ENCODE measurements at regions not wholly inside any gene's neighbourhood (a gene's known extent, or its start where the extent isn't known, plus 50 kb on each side); places are given as distances from the start of the nearest gene placed in this dataset.

DNA sequence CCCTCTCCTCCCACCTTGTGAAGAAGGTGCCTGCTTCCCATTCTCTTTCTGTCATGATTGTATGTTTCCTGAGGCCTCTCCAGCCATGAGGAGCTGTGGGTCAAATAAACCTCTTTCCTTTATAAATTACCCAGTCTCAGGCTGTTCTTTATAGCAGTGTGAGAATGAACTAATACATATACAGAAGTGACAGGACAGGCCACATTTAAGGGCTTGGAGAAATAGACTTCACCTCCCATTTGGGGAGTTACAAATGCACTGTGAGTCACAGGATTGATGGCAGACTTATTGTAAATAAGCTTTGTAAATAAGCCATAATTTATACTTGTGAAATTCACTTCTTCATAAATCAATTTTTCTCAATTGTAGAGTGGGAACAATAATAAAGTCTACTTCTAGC is 543.3 kb downstream of the LRRIQ3 start:
- H3K9ac ChIP-seq (ENCODE audit: low read length) = no peak overlapping the region
- ChIA-PET POLR2A (no interaction called here), CTCF (no interaction called here)
- H2AFZ ChIP-seq (ENCODE audit: insufficient read depth, low read depth, low read length, poor library complexity, severe bottlenecking) = no peak overlapping the region
- Mint-ChIP-seq H3K4me3 (no peak overlapping the region), H3K9me3 (ENCODE audit: insufficient read depth) (peaks cover 2% of the 10 kb centered on the region), H3K4me1 (no peaks in the 10 kb centered on the region), H3K27ac (no peak overlapping the region), H3K27me3 (no peaks in the 10 kb centered on the region)
- DNase-seq = no peak
- no peaks in the 10 kb centered on the region for H3K79me2 ChIP-seq (ENCODE audit: control insufficient read depth, insufficient read depth, low read length)
- H3K27ac ChIP-seq (ENCODE audit: low read length in 2 of 2) = no peak overlapping the region
- H3K4me1 ChIP-seq (ENCODE audit: control insufficient read depth in 2 of 2, insufficient read depth in 2 of 2, low read length in 2 of 2) = no peaks in the 10 kb centered on the region
- no peaks in the 10 kb centered on the region for H4K20me1 ChIP-seq (ENCODE audit: control insufficient read depth, insufficient read depth, low read length, poor library complexity, severe bottlenecking)
- no peaks in the 10 kb centered on the region for H3K27me3 ChIP-seq (replicated peaks in 1 of 4; ENCODE audit: control extremely low read depth in 1 of 4, control insufficient read depth in 3 of 4, insufficient read depth in 4 of 4, low read length in 3 of 4)
- no peak overlapping the region for H3K4me2 ChIP-seq (replicated peaks; ENCODE audit: low read depth, low read length, poor library complexity, severe bottlenecking)
- no peaks in the 10 kb centered on the region for H3K9me3 ChIP-seq (ENCODE audit: control extremely low read depth in 1 of 3, control insufficient read depth in 2 of 3, insufficient read depth in 1 of 3, low read length in 2 of 3)
- H3K36me3 ChIP-seq (replicated peaks in 1 of 2; ENCODE audit: control extremely low read depth in 1 of 2, control insufficient read depth in 1 of 2, extremely low read depth in 1 of 2, insufficient read depth in 2 of 2, low read length in 1 of 2) = no peaks in the 10 kb centered on the region
- intact Hi-C loops (cut with micrococcal nuclease) = no loop called here
- TF ChIP-seq, protein P1, sequence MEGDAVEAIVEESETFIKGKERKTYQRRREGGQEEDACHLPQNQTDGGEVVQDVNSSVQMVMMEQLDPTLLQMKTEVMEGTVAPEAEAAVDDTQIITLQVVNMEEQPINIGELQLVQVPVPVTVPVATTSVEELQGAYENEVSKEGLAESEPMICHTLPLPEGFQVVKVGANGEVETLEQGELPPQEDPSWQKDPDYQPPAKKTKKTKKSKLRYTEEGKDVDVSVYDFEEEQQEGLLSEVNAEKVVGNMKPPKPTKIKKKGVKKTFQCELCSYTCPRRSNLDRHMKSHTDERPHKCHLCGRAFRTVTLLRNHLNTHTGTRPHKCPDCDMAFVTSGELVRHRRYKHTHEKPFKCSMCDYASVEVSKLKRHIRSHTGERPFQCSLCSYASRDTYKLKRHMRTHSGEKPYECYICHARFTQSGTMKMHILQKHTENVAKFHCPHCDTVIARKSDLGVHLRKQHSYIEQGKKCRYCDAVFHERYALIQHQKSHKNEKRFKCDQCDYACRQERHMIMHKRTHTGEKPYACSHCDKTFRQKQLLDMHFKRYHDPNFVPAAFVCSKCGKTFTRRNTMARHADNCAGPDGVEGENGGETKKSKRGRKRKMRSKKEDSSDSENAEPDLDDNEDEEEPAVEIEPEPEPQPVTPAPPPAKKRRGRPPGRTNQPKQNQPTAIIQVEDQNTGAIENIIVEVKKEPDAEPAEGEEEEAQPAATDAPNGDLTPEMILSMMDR (IDR thresholded peaks at IDR 0.05) = no peak
- TF ChIP-seq EZH2 (IDR thresholded peaks at IDR 0.05; ENCODE audit: borderline replicate concordance, insufficient read depth, low read depth, low read length, poor library complexity, severe bottlenecking) = no peak
- H3K4me3 ChIP-seq (ENCODE audit: control extremely low read depth in 1 of 5, extremely low read depth in 1 of 5, insufficient read depth in 1 of 5, low read depth in 2 of 5, low read length in 4 of 5) = no peak overlapping the region
- ATAC-seq (ENCODE audit: low read depth) = no peak

DNA sequence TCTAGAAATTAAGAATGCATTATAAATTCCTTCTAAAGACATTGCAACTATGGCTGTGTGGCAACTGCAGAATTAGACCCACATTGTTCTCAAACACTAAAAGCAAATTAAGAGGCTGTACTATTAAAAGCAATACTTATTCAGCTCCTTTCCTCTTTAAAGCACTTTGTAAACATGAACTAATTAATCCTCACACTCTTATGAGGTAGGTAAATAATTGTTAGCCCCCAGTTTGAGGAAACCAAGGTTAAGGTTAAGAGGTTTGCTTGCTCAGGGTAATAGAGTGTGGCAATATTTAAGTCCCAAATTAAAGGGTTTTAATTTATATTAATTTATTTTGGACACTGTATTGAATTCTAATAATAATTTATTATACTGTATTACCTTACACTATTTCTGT is 553.8 kb downstream of the LRRIQ3 start:
- no peaks in the 10 kb centered on the region for H3K27me3 Mint-ChIP-seq
- CTCF ChIA-PET = no interaction called here
- H3K9me3 Mint-ChIP-seq (ENCODE audit: insufficient read depth) = peaks cover 1% of the 10 kb centered on the region
- H3K9ac ChIP-seq (ENCODE audit: low read length) = no peak overlapping the region
- no peak overlapping the region for H3K27ac Mint-ChIP-seq
- no peaks in the 10 kb centered on the region for H3K4me1 Mint-ChIP-seq
- H3K36me3 ChIP-seq (replicated peaks in 1 of 2; ENCODE audit: control extremely low read depth in 1 of 2, control insufficient read depth in 1 of 2, extremely low read depth in 1 of 2, insufficient read depth in 2 of 2, low read length in 1 of 2) = no peaks in the 10 kb centered on the region
- H3K9me3 ChIP-seq (ENCODE audit: control extremely low read depth in 1 of 3, control insufficient read depth in 2 of 3, insufficient read depth in 1 of 3, low read length in 2 of 3) = no peaks in the 10 kb centered on the region
- H3K27ac ChIP-seq (ENCODE audit: low read length in 2 of 2) = no peak overlapping the region
- TF ChIP-seq, protein P1 (IDR thresholded peaks at IDR 0.05) = no peak
- no peak for TF ChIP-seq EZH2 (IDR thresholded peaks at IDR 0.05; ENCODE audit: borderline replicate concordance, insufficient read depth, low read depth, low read length, poor library complexity, severe bottlenecking)
- no peaks in the 10 kb centered on the region for H3K79me2 ChIP-seq (ENCODE audit: control insufficient read depth, insufficient read depth, low read length)
- H4K20me1 ChIP-seq (ENCODE audit: control insufficient read depth, insufficient read depth, low read length, poor library complexity, severe bottlenecking) = no peaks in the 10 kb centered on the region
- no peak for ATAC-seq (ENCODE audit: low read depth)
- H3K27me3 ChIP-seq (replicated peaks in 1 of 4; ENCODE audit: control extremely low read depth in 1 of 4, control insufficient read depth in 3 of 4, insufficient read depth in 4 of 4, low read length in 3 of 4) = no peaks in the 10 kb centered on the region
- POLR2A ChIA-PET = no interaction called here
- no peak for DNase-seq
- H2AFZ ChIP-seq (ENCODE audit: insufficient read depth, low read depth, low read length, poor library complexity, severe bottlenecking) = no peak overlapping the region
- H3K4me3 ChIP-seq (ENCODE audit: control extremely low read depth in 1 of 5, extremely low read depth in 1 of 5, insufficient read depth in 1 of 5, low read depth in 2 of 5, low read length in 4 of 5) = no peak overlapping the region
- no peaks in the 10 kb centered on the region for H3K4me1 ChIP-seq (ENCODE audit: control insufficient read depth in 2 of 2, insufficient read depth in 2 of 2, low read length in 2 of 2)
- intact Hi-C loops (cut with micrococcal nuclease) = no loop called here
- no peak overlapping the region for H3K4me3 Mint-ChIP-seq
- H3K4me2 ChIP-seq (replicated peaks; ENCODE audit: low read depth, low read length, poor library complexity, severe bottlenecking) = no peak overlapping the region

Data from B cell (primary cell).